ENCODE measurements at regions not wholly inside any gene's neighbourhood (a gene's known extent, or its start where the extent isn't known, plus 50 kb on each side); places are given as distances from the start of the nearest gene placed in this dataset.

GRCh38 chr9:13597004-13597403 is 317.5 kb upstream of the MPDZ start:
- TF ChIP-seq CTCF (IDR thresholded peaks at IDR 0.05) (no peak), POLR2A (IDR thresholded peaks at IDR 0.05) (no peak)

Data from thyroid gland (tissue), 4 donors.